Urothelium cell line (cell line): ENCODE measurements at regions not wholly inside any gene's neighbourhood (a gene's known extent, or its start where the extent isn't known, plus 50 kb on each side); places are given as distances from the start of the nearest gene placed in this dataset.
"Not testable (repeated sequence)": the region's sequence is repeated elsewhere in the genome, so short reads cannot be mapped to it uniquely, and the experiment has no call there.

ENCODE experiments used
- DNase-seq: peaks from one replicate; pipeline ENCODE4 v3.0.0; 2011; ENCODE audit warnings: low spot score, mixed read lengths
- FAIRE-seq: peaks from 2 replicates; lab custom pipeline; 2011; peaks lifted over from hg19 to GRCh38; lab: Jason Lieb, UNC

- DNase-seq (no peak), FAIRE-seq (no peak)
These were observed 134.6 kb downstream of the ADSS2 start for GRCh38 chr1:244316986-244317655.

DNA sequence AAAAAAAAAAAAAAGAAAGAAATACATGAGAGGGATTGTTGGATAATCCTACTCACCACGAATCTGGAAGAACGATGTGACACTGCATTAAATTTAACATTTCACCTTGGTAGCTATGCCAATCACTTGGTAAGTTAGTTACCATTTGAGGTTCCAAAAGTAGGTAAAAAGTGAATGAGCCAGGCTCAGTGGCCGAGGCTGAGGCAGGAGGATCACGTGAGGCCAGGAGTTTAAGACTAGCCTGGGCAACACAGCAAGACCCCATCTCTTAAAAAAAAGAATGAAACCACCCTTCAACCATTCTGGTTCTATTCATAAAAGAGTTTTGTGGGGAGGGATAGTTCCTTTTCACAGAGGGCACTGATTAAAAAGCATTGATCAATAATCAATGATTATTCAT, 133.6 kb downstream of the ADSS2 start:
- FAIRE-seq = no peak
- DNase-seq = no peak

DNA sequence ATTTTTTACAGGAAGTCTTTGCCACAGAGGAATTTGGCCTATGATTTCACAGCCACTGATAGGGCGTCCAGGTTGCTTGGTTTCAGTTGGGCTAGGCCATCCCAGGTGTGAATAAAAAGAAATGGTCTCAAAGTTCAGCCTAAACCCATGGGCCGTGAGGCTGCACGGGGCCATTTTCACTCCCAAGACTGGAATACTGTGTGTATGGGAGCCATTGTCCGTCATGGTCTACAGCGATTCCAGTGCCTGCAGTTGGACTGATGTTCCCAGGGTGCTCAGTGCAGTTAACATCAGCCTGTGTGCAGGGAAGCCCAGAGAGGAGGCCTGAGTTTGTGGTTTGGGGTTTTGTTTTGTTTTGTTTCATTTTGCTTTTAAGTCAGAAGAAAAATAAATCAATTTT, 133.2 kb downstream of the ADSS2 start:
- DNase-seq (no peak), FAIRE-seq (no peak)

DNA sequence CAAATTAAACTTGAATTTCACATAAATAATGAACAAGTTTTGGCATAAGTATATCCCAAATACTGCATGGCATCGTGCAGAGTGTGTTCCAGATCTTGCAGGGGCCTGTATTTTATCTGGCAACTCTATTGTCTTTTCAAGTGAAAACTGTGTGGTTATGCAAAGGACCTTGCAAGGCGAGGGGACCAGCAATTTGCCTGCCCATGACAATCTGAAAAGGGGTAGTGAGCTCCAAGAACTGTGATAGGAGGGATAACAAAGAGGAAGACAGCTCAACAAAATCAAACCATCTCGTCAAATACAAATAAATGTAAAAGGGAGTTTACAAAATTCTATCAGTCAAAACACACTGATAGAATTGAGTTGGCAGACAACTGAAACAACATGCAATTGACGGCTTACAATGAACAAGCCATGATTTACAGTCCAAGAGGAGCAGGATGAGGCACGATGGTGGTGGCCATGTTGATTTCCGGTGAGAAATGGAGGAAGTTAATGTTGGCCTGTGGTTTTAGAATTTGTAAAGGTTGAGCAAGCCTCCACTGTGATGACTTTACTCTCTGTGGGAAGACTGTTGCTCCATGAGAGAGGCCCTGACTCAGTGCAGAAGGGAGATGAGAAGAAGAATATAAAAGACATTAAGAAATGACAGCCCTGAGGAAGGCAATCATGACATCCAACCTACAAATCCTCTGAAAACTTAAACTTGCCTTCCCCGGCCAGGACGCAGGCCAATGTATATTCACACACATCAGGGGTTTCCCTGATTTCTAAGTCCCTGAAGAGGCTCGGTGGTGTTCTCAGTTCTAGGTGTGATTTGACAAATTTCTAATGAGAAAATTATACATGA, 132.2 kb downstream of the ADSS2 start:
- FAIRE-seq = no peak
- DNase-seq = peak; percentile 20

GRCh38 chr1:244322181-244322580, 129.5 kb downstream of the ADSS2 start:
- FAIRE-seq (no peak), DNase-seq (no peak)

GRCh38 chr1:244322791-244323521, 128.8 kb downstream of the ADSS2 start:
- FAIRE-seq (no peak), DNase-seq (peak; percentile 82)

- FAIRE-seq (no peak), DNase-seq (no peak)
These were observed 127.4 kb downstream of the ADSS2 start for GRCh38 chr1:244324176-244324883.

- no peak for FAIRE-seq
- no peak for DNase-seq
These were observed 126.5 kb downstream of the ADSS2 start for GRCh38 chr1:244325056-244325758.

DNA sequence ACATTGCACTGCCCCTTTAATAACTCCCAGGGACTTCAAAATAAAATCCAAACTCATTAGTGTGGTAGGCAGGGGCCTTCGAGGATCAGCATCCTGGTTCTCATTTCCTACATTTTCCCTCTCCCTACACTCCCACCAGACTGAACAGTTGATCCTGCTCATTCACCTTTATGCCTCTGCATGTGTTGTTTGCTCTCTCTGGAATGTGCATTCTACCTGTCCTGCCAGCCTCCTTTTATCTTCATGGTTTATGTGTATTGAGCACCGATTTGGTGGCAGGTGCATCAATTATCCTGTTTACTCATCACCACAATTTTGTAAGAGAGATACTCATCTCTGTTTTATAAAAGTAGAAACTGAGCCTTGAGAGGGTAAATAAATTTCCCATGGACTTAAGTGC, 125.0 kb downstream of the ADSS2 start:
- DNase-seq = no peak
- FAIRE-seq = no peak

GRCh38 chr1:244327533-244327932, 124.2 kb downstream of the ADSS2 start:
- FAIRE-seq (no peak), DNase-seq (no peak)

- FAIRE-seq (no peak), DNase-seq (no peak)
These were observed 123.2 kb downstream of the ADSS2 start for GRCh38 chr1:244328476-244328875.

- no peak for DNase-seq
- no peak for FAIRE-seq
These were observed 122.0 kb downstream of the ADSS2 start for GRCh38 chr1:244329591-244330317.

- DNase-seq (no peak), FAIRE-seq (no peak)
These were observed 121.4 kb downstream of the ADSS2 start for GRCh38 chr1:244330318-244330625.

DNA sequence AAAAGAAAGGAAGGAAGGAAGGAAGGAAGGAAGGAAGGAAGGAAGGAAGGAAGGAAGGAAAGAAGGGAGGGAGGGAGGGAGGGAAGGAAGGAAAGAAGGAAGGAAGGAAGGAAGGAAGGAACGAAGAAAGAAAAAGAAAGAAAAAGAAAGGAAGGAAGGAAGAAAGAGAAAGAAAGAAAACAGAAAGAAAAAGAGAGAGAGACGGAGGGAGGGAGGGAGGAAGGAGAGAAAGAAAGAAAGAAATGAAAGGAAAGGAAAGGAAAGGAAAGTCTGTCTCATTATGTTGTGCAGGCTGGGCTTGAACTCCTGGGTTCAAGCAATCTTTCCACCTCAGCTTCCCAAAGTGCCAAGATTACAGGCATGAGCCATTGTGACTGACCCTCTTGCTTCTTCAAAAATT, 118.9 kb downstream of the ADSS2 start:
- not testable (repeated sequence) for DNase-seq, FAIRE-seq

- FAIRE-seq, DNase-seq: not testable (repeated sequence)
These were observed 117.4 kb downstream of the ADSS2 start for GRCh38 chr1:244334315-244334714.

DNA sequence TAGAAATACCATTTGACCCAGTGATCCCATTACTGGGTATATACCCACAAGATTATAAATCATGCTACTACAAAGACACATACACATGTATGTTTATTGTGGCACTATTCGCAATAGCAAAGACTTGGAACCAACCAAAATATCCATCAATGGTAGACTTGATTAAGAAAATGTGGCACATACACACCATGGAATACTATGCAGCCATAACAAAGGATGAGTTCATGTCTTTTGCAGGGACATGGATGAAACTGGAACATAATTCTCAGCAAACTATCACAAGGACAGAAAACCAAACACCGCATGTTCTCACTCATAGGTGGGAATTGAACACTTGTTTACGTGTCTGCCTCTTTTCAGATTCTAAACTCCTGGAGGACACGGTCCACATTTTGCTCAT, 116.9 kb downstream of the ADSS2 start:
- not testable (repeated sequence) for FAIRE-seq, DNase-seq

DNA sequence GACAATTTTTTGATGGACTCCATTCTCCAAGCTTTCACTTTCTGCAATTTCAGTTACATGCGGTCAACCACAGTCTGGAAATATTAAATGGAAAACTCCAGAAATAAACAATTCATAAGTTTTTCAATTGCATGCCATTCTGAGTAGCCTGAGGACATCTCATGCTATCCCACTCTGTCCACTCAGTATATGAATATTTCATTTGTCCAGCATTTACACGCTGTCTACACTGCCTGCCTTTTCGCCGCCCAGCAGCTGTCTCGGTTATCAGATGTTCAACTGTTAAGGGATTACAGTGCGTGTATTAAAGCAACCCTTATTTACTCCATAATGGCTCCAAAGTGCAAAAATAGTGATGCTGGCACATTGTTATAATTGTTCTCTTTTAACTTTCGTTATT, 116.3 kb downstream of the ADSS2 start:
- no peak for DNase-seq
- FAIRE-seq = no peak

GRCh38 chr1:244336232-244336899, 115.3 kb downstream of the ADSS2 start:
- no peak for DNase-seq
- no peak for FAIRE-seq

DNA sequence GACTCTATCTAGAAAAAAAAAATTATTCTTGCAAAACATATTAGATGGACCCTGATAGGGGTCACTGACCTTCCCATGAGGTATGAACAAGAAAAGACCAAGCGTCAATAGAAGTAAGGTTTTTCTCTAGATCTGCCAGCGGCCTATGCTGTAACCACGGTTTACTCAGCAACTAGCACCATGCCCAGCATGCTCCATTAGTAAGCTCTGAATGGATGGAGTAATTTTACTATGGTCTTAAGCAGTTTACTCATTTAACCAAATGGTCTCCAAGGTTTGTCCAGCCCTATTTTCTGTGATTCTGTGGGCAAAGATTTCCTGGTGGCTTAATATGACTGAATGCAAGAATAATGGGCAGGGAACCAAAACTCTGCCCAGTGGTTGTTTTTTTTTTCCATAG, 113.9 kb downstream of the ADSS2 start:
- FAIRE-seq (no peak), DNase-seq (no peak)
